ENCODE measurements at regions not wholly inside any gene's neighbourhood (a gene's known extent, or its start where the extent isn't known, plus 50 kb on each side); places are given as distances from the start of the nearest gene placed in this dataset.
"Not testable (repeated sequence)": the region's sequence is repeated elsewhere in the genome, so short reads cannot be mapped to it uniquely, and the experiment has no call there.

GRCh38 chr20:7155794-7156193 lies 388.3 kb downstream of the BMP2 start:
- no peaks in the 10 kb centered on the region for H3K9me3 ChIP-seq
- no peak overlapping the region for H3K4me3 ChIP-seq
- ATAC-seq (no peak), DNase-seq (no peak)
- TF ChIP-seq, protein P1, sequence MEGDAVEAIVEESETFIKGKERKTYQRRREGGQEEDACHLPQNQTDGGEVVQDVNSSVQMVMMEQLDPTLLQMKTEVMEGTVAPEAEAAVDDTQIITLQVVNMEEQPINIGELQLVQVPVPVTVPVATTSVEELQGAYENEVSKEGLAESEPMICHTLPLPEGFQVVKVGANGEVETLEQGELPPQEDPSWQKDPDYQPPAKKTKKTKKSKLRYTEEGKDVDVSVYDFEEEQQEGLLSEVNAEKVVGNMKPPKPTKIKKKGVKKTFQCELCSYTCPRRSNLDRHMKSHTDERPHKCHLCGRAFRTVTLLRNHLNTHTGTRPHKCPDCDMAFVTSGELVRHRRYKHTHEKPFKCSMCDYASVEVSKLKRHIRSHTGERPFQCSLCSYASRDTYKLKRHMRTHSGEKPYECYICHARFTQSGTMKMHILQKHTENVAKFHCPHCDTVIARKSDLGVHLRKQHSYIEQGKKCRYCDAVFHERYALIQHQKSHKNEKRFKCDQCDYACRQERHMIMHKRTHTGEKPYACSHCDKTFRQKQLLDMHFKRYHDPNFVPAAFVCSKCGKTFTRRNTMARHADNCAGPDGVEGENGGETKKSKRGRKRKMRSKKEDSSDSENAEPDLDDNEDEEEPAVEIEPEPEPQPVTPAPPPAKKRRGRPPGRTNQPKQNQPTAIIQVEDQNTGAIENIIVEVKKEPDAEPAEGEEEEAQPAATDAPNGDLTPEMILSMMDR (IDR thresholded peaks at IDR 0.05): no peak
- no peaks in the 10 kb centered on the region for H3K27me3 ChIP-seq
- H3K27ac ChIP-seq: no peak overlapping the region
- H3K36me3 ChIP-seq: no peaks in the 10 kb centered on the region
- no peaks in the 10 kb centered on the region for H3K4me1 ChIP-seq
- intact Hi-C loops (cut with DNase I): no loop called here

GRCh38 chr20:7159903-7160302 lies 392.4 kb downstream of the BMP2 start:
- Histone ChIP-seq H3K9me3 (no peaks in the 10 kb centered on the region), H3K4me3 (no peak overlapping the region), H3K36me3 (no peaks in the 10 kb centered on the region), H3K27ac (no peak overlapping the region), H3K4me1 (no peaks in the 10 kb centered on the region), H3K27me3 (no peaks in the 10 kb centered on the region)
- no peak for ATAC-seq
- TF ChIP-seq, protein P1 (IDR thresholded peaks at IDR 0.05): no peak
- DNase-seq: no peak
- intact Hi-C loops (cut with DNase I): no loop called here

DNA sequence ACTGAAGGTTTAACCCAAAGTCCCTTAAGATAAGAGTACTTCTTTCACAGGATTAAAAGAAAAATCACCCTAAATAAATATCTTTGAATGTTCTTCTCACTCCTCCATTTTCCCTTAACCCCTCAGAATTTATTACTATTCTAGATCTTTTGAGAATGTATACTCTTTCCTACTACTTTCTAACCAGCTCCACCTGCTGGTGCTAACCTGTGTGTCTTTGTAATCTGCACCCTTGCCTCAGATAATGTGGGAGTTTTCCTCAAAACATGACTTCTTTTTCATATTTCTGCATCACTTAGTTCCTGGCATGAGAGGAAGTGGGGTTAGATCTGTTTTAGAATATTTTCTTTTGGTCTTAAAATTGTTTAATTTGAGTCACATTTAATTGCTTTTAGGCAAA lies 394.2 kb downstream of the BMP2 start:
- TF ChIP-seq, protein P1 (IDR thresholded peaks at IDR 0.05): peak; percentile 33
- ATAC-seq (no peak), DNase-seq (no peak)
- Histone ChIP-seq H3K4me3 (no peak overlapping the region), H3K4me1 (no peaks in the 10 kb centered on the region), H3K27me3 (no peaks in the 10 kb centered on the region), H3K9me3 (no peaks in the 10 kb centered on the region), H3K36me3 (no peaks in the 10 kb centered on the region), H3K27ac (no peak overlapping the region)
- intact Hi-C loops (cut with DNase I): no loop called here

- Histone ChIP-seq H3K27ac (no peak overlapping the region), H3K36me3 (no peaks in the 10 kb centered on the region), H3K27me3 (no peaks in the 10 kb centered on the region), H3K4me3 (no peak overlapping the region), H3K9me3 (no peaks in the 10 kb centered on the region), H3K4me1 (no peaks in the 10 kb centered on the region)
- intact Hi-C loops (cut with DNase I): no loop called here
- DNase-seq (no peak), ATAC-seq (no peak)
- TF ChIP-seq, protein P1 (IDR thresholded peaks at IDR 0.05): no peak
Observed at GRCh38 chr20:7171911-7172310, 404.4 kb downstream of the BMP2 start.

DNA sequence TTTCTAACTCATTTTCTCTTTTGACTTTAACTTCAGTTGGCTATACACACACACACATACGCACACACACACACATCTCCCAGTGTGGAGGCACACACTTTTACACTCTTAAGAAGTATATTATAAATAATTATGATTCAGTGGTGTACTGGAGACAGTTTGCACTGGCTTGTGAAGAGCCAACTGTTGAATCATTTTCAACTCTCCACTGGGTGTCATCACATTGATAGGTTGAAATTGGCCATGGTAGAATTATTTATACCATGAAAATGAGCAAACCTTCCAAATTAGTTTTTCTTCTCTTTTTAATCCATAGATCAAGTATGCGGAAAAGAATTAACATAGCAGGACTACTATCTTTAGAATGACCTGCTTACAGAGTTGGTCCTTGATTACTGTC lies 407.1 kb downstream of the BMP2 start:
- Histone ChIP-seq H3K4me3 (no peak overlapping the region), H3K27ac (no peak overlapping the region), H3K36me3 (no peaks in the 10 kb centered on the region), H3K9me3 (no peaks in the 10 kb centered on the region), H3K27me3 (no peaks in the 10 kb centered on the region), H3K4me1 (no peaks in the 10 kb centered on the region)
- intact Hi-C loops (cut with DNase I): no loop called here
- TF ChIP-seq, protein P1 (IDR thresholded peaks at IDR 0.05): no peak
- ATAC-seq: no peak
- DNase-seq: no peak

GRCh38 chr20:7175827-7176226 lies 408.3 kb downstream of the BMP2 start:
- H3K9me3 ChIP-seq; H3K27ac ChIP-seq; H3K36me3 ChIP-seq; intact Hi-C loops (cut with DNase I); H3K4me1 ChIP-seq; ATAC-seq; DNase-seq; H3K27me3 ChIP-seq; H3K4me3 ChIP-seq: not testable (repeated sequence)

Measured in upper lobe of right lung (tissue), 1 donor.